Neuronal stem cell (in vitro differentiated cells): ENCODE measurements at regions not wholly inside any gene's neighbourhood (a gene's known extent, or its start where the extent isn't known, plus 50 kb on each side); places are given as distances from the start of the nearest gene placed in this dataset.
"Not testable (repeated sequence)": the region's sequence is repeated elsewhere in the genome, so short reads cannot be mapped to it uniquely, and the experiment has no call there.

Experiments
- DNase-seq: peaks from one replicate; pipeline ENCODE4 v3.0.0-alpha.2; 2013; ENCODE audit warnings: low spot score
- H2AFZ ChIP-seq: one replicate; pipeline ENCODE4 v1.6.1; 2013; ENCODE audit warnings: mild to moderate bottlenecking, low read length, inconsistent platforms
- H2AK5ac ChIP-seq: 2 replicates; pipeline ENCODE4 v1.6.1; 2013; ENCODE audit warnings: low read depth, mild to moderate bottlenecking, inconsistent platforms, low read length, moderate library complexity, mixed read lengths
- H2BK120ac ChIP-seq: 2 replicates; pipeline ENCODE4 v1.6.1; 2013; ENCODE audit warnings: low read depth, mild to moderate bottlenecking, inconsistent platforms, low read length, moderate library complexity, mixed read lengths
- H2BK12ac ChIP-seq: one replicate; pipeline ENCODE4 v1.6.1; 2013; ENCODE audit warnings: low read length, inconsistent platforms
- H2BK15ac ChIP-seq: 2 replicates; pipeline ENCODE4 v1.6.1; 2013; ENCODE audit warnings: mild to moderate bottlenecking, low read length, inconsistent platforms, mixed read lengths
- H2BK5ac ChIP-seq: one replicate; pipeline ENCODE4 v1.6.1; 2013; ENCODE audit warnings: inconsistent platforms, mild to moderate bottlenecking, low read length, moderate library complexity
- H3K14ac ChIP-seq: one replicate; pipeline ENCODE4 v1.6.1; 2013; ENCODE audit warnings: low read length, inconsistent platforms
- H3K18ac ChIP-seq: 2 replicates; pipeline ENCODE4 v1.6.1; 2013; ENCODE audit warnings: low read length, inconsistent platforms
- H3K23ac ChIP-seq: 2 replicates; pipeline ENCODE4 v1.6.1; 2013; ENCODE audit warnings: low read depth, mild to moderate bottlenecking, mixed read lengths, low read length, inconsistent platforms; ENCODE audit not compliant: poor library complexity
- H3K27ac ChIP-seq: replicated peaks from 3 replicates; pipeline ENCODE4 v1.5.1; 2013; ENCODE audit warnings: low read length, inconsistent platforms
- H3K27me3 ChIP-seq, 3 experiments: 2 replicates each; pipeline ENCODE4 v1.6.1; 2013; ENCODE audit warnings: low read length in 3 of 3, mild to moderate bottlenecking in 2 of 3, inconsistent platforms in 1 of 3, low read depth in 1 of 3, mixed read lengths in 1 of 3, moderate library complexity in 1 of 3; ENCODE audit not compliant: control insufficient read depth in 3 of 3, insufficient read depth in 3 of 3
- H3K36me3 ChIP-seq, 2 donors: replicated peaks in 1 of 2; 2 replicates each; pipeline ENCODE4 v1.6.1; 2013; ENCODE audit warnings: low read length in 2 of 2; ENCODE audit not compliant: control insufficient read depth in 2 of 2, insufficient read depth in 2 of 2
- H3K4ac ChIP-seq: 2 replicates; pipeline ENCODE4 v1.6.1; 2013; ENCODE audit warnings: inconsistent platforms, mild to moderate bottlenecking, low read length, moderate library complexity
- H3K4me1 ChIP-seq, 2 donors: 1 replicate in 1 of 2; 2 replicates in 1 of 2; pipeline ENCODE4 v1.6.1; 2013; ENCODE audit warnings: low read length in 2 of 2, low read depth in 1 of 2; ENCODE audit not compliant: control insufficient read depth in 2 of 2, insufficient read depth in 1 of 2
- H3K4me2 ChIP-seq: one replicate; pipeline ENCODE4 v1.6.1; 2013; ENCODE audit warnings: mild to moderate bottlenecking, low read length, inconsistent platforms; ENCODE audit not compliant: insufficient read depth, poor library complexity, severe bottlenecking
- H3K4me3 ChIP-seq, 2 donors: 2 replicates each; pipeline ENCODE4 v1.5.1; 2013; ENCODE audit warnings: low read length in 2 of 2, mild to moderate bottlenecking in 2 of 2, inconsistent platforms in 1 of 2, moderate library complexity in 1 of 2
- H3K79me1 ChIP-seq: one replicate; pipeline ENCODE4 v1.6.1; 2013; ENCODE audit warnings: low read depth, mild to moderate bottlenecking, inconsistent platforms, low read length, moderate library complexity
- H3K9ac ChIP-seq: one replicate; pipeline ENCODE4 v1.6.1; 2013; ENCODE audit warnings: mild to moderate bottlenecking, low read depth, low read length, inconsistent platforms; ENCODE audit not compliant: poor library complexity
- H3K9me3 ChIP-seq, 2 donors: replicated peaks in 1 of 2; 2 replicates each; pipeline versions ENCODE3 to v1.6.1; 2013; ENCODE audit warnings: low read length in 2 of 2, mild to moderate bottlenecking in 2 of 2, inconsistent platforms in 1 of 2, low read depth in 1 of 2, mixed read lengths in 1 of 2, moderate library complexity in 1 of 2; ENCODE audit not compliant: control insufficient read depth in 2 of 2, insufficient read depth in 1 of 2
- H4K8ac ChIP-seq: one replicate; pipeline ENCODE4 v1.6.1; 2013; ENCODE audit warnings: low read depth, mild to moderate bottlenecking, inconsistent platforms, low read length, moderate library complexity
- H4K91ac ChIP-seq: one replicate; pipeline ENCODE4 v1.6.1; 2013; ENCODE audit warnings: low read length, low read depth, mild to moderate bottlenecking, inconsistent platforms; ENCODE audit not compliant: poor library complexity
- WGBS, 2 donors: extraction: QIAGEN DNeasy Blood & Tissue Kit; methylation state at CpG; one replicate each; pipeline ENCODE4 v1.1.7; 2013; ENCODE audit warnings: missing lambda C conversion rate in 2 of 2, mixed read lengths in 1 of 2; ENCODE audit not compliant: insufficient read length in 2 of 2, insufficient replicate concordance in 1 of 2; ENCODE audit errors: extremely low coverage in 2 of 2; 5-methylcytosine and 5-hydroxymethylcytosine counted together

DNA sequence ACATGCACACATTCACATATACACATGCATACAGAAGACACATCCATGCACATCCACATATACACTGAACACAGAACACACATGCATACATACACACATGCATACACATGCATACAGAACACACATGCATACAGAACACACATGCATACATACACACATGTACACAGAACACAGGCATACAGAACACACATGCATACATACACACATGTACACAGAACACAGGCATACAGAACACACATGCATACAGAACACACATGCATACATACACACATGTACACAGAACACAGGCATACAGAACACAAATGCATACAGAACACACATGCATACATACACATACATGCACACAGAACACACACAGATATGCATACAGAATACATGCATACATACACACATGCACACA lies 219.3 kb downstream of the FGF9 start:
- DNase-seq, H4K8ac ChIP-seq, H3K18ac ChIP-seq, H3K79me1 ChIP-seq, H2BK12ac ChIP-seq, H3K9ac ChIP-seq, H3K27me3 ChIP-seq, H2BK5ac ChIP-seq, H3K4me2 ChIP-seq, H2AK5ac ChIP-seq, H3K4ac ChIP-seq, H3K27ac ChIP-seq, H3K9me3 ChIP-seq, H2AFZ ChIP-seq, H3K4me1 ChIP-seq, H3K23ac ChIP-seq, H2BK15ac ChIP-seq, H4K91ac ChIP-seq, H2BK120ac ChIP-seq, H3K36me3 ChIP-seq, H3K14ac ChIP-seq: not testable (repeated sequence)
- H3K4me3 ChIP-seq = peak overlapping the region in 1 of 2 donors; percentile 32

DNA sequence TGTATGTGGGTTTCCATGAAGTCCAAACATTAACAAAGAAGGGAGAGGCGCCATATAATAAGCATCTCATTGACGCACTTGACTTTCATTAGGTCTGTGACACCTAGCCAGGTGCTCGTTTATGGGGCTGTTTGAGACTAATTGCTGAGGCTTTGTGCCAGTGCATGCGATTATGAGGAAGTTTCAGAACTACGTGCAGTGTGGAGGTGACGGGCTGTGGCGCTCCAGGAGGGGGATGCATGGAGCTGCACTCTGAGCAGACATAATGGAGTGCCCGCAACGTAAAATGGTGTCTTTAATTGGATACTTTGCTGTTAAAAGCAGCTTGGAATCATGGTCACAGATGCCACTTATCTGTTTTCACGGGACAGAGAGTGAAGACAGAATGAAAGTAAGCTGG lies 223.2 kb downstream of the FGF9 start:
- H3K9me3 ChIP-seq = peaks cover 0 to 2% of the 10 kb centered on the region in 2 donors
- no peak overlapping the region for H2BK12ac ChIP-seq
- H2AK5ac ChIP-seq = no peak overlapping the region
- H3K9ac ChIP-seq = no peak overlapping the region
- H2AFZ ChIP-seq = no peak overlapping the region
- H3K23ac ChIP-seq = no peak overlapping the region
- no peak overlapping the region for H3K4me3 ChIP-seq
- no peak overlapping the region for H3K4ac ChIP-seq
- H2BK120ac ChIP-seq = no peak overlapping the region
- WGBS, 2 donors = no CpG with 5 or more reads among the region's 10 CpGs
- no peak overlapping the region for H3K4me2 ChIP-seq
- H3K27ac ChIP-seq = no peak overlapping the region
- no peak overlapping the region for H2BK5ac ChIP-seq
- H3K4me1 ChIP-seq = peaks cover 0 to 2% of the 10 kb centered on the region in 2 donors
- no peak overlapping the region for H3K14ac ChIP-seq
- H4K91ac ChIP-seq = no peak overlapping the region
- H3K36me3 ChIP-seq = peaks cover 0 to 4% of the 10 kb centered on the region in 2 donors
- no peak overlapping the region for H4K8ac ChIP-seq
- no peak overlapping the region for H3K18ac ChIP-seq
- H2BK15ac ChIP-seq = no peak overlapping the region
- no peaks in the 10 kb centered on the region for H3K27me3 ChIP-seq
- DNase-seq = no peak
- H3K79me1 ChIP-seq = no peaks in the 10 kb centered on the region

DNA sequence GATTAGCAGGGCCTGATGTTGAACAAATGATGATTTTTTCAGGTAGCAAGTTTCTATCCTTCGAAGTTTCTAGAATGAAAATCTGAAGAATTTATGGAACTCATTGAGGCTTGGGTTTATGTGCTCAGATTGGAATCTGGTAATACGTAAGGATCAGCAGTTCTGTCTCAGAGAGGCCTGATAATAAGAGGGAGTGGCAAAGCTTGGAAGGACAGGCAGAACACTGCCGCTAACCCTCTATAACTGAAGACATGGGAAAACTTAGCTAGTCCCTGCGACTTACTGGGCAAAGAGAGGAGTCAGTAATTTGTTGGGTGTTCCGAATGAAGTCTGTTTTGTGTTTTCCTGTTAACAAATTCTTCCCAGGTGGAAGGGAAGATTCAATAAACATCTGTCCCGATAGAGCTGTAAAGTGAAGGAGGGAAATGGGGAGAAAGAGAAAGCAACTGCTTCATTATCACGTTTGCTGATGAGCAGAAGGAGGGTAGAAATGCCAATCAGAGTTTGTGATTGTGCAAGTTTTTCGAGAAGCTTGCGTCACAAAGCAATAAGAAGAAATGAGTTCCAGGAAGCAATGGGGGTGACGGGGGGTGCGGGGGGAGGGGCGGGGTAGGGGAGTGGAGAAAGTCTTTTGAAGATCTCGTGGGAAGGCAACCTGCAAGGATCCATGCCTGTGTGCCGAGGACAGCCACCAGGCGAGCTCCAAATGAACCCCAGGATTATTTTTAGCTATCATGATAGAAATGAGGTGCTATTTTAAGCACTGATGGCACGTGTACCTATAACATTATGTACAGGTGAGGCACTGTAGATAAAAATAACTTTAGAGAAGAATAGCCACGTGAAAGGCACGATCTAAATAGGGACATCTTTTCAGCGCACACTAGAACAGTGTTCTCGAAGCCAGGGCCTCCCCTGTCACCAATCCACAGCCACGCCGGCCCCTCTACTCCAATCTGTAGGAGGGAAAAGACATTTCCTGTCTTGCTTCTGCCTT lies 224.1 kb downstream of the FGF9 start:
- Histone ChIP-seq H3K4me1 (peaks cover 0 to 2% of the 10 kb centered on the region in 2 donors), H3K9ac (no peak overlapping the region), H2AK5ac (no peak overlapping the region), H3K36me3 (peaks cover 0 to 2% of the 10 kb centered on the region in 2 donors), H3K14ac (no peak overlapping the region), H3K79me1 (no peaks in the 10 kb centered on the region), H2BK15ac (no peak overlapping the region), H2AFZ (no peak overlapping the region), H2BK12ac (no peak overlapping the region), H2BK5ac (no peak overlapping the region), H3K27ac (no peak overlapping the region), H4K8ac (no peak overlapping the region), H4K91ac (no peak overlapping the region), H3K4me2 (no peak overlapping the region), H3K9me3 (peaks cover 0 to 1% of the 10 kb centered on the region in 2 donors), H3K23ac (no peak overlapping the region), H3K18ac (no peak overlapping the region), H3K4me3 (no peak overlapping the region), H3K4ac (no peak overlapping the region), H3K27me3 (no peaks in the 10 kb centered on the region), H2BK120ac (no peak overlapping the region)
- WGBS, 2 donors = no CpG with 5 or more reads among the region's 22 CpGs
- DNase-seq = no peak

DNA sequence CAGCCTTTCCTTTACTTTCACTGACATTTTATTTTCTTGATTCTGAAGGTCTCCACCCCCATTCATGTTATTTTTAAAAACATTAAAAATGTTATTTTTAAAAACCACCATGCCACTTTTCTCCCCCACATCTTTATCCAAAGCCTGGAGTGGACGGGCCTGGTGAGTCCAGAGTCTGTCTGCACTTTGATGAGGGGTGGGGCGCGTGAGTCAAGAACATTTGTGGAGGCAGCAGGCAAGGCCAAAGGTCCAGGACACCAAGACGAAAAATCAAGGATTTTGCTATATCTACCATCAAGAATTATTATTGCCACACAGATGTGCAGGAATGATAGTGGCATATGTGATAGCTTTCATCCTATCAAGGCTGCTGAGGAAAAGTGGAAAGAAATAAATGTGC lies 224.9 kb downstream of the FGF9 start:
- Histone ChIP-seq H3K27me3 (no peaks in the 10 kb centered on the region), H3K9me3 (no peaks in the 10 kb centered on the region), H3K23ac (no peak overlapping the region), H3K27ac (no peak overlapping the region), H3K14ac (no peak overlapping the region), H3K18ac (no peak overlapping the region), H2BK5ac (no peak overlapping the region), H2AFZ (no peak overlapping the region), H3K4ac (no peak overlapping the region), H3K4me1 (peaks cover 0 to 2% of the 10 kb centered on the region in 2 donors), H4K91ac (no peak overlapping the region), H4K8ac (no peak overlapping the region), H2BK120ac (no peak overlapping the region), H3K4me3 (no peak overlapping the region), H3K4me2 (no peak overlapping the region), H3K9ac (no peak overlapping the region), H2AK5ac (no peak overlapping the region), H2BK15ac (no peak overlapping the region), H2BK12ac (no peak overlapping the region), H3K36me3 (no peaks in the 10 kb centered on the region), H3K79me1 (no peaks in the 10 kb centered on the region)
- no peak for DNase-seq
- WGBS, 2 donors = no CpG with 5 or more reads among the region's 4 CpGs
